HepG2 (cell line): ENCODE measurements at regions not wholly inside any gene's neighbourhood (a gene's known extent, or its start where the extent isn't known, plus 50 kb on each side); places are given as distances from the start of the nearest gene placed in this dataset.

Source experiments
- ATAC-seq: fragments of 200-7000 bp; cut with Tn5 transposase; 3 replicates; pipeline ENCODE4 v1.9.1; 2020; ENCODE audit warnings: mild to moderate bottlenecking, moderate library complexity
- BruUV-seq: library from RNA; stranded (reverse); fragments of 400-500 nt; replicated peaks from 2 replicates; lab custom pipeline; 2021; lab: Mats Ljungman, UMichigan
- CTCF ChIA-PET: fragments of 300-600 bp; formaldehyde crosslinking; extraction: SDS; loops from one replicate; lab custom pipeline; 2021; ENCODE audit warnings: low total read pairs, inconsistent platforms, low intra/inter-chr PET ratio; lab: Yijun Ruan, JAX
- POLR2A ChIA-PET: fragments of 350-600 bp; sonication (Branson Sonifier 250); formaldehyde crosslinking; loops from one replicate; lab custom pipeline; 2020; ENCODE audit warnings: antibody characterized with exemption, inconsistent platforms; lab: Yijun Ruan, JAX
- DNase-seq: peaks from one replicate; pipeline ENCODE4 v3.0.0-alpha.2; 2015; ENCODE audit warnings: low spot score
- FAIRE-seq: peaks from 3 replicates; lab custom pipeline; 2011; peaks lifted over from hg19 to GRCh38; lab: Jason Lieb, UNC
- H2AFZ ChIP-seq: one replicate; pipeline ENCODE4 v1.6.1; 2011; ENCODE audit warnings: low read length, inconsistent platforms
- H3K27ac ChIP-seq: fragments of 300-600 bp; 3 replicates; pipeline ENCODE4 v1.8.0; 2011; ENCODE audit warnings: mixed run types, mild to moderate bottlenecking, mixed read lengths, low read length, inconsistent platforms; ENCODE audit not compliant: insufficient read depth; ENCODE audit errors: extremely low read length
- H3K27me3 ChIP-seq, 2 experiments: fragments of 200-600 bp in 1 of 2; 2 replicates in 1 of 2; 3 replicates in 1 of 2; pipeline versions ENCODE4 v1.6.0 to v1.8.0; 2011; ENCODE audit warnings: low read length in 2 of 2, mild to moderate bottlenecking in 2 of 2, moderate library complexity in 2 of 2, inconsistent platforms in 1 of 2; ENCODE audit not compliant: insufficient read depth in 2 of 2, control insufficient read depth in 1 of 2
- H3K36me3 ChIP-seq, 2 experiments: fragments of 200-600 bp in 1 of 2; replicated peaks in 1 of 2; 2 replicates in 1 of 2; 3 replicates in 1 of 2; pipeline versions ENCODE4 v1.5.1 to v1.8.0; 2011; ENCODE audit warnings: low read length in 2 of 2, inconsistent platforms in 1 of 2; ENCODE audit not compliant: insufficient read depth in 2 of 2, control insufficient read depth in 1 of 2
- H3K4me1 ChIP-seq: 2 replicates; pipeline ENCODE4 v1.5.1; 2012; ENCODE audit warnings: low read length, inconsistent platforms; ENCODE audit not compliant: insufficient read depth
- H3K4me2 ChIP-seq: 2 replicates; pipeline ENCODE4 v1.6.0; 2011; ENCODE audit warnings: low read depth, low read length, inconsistent platforms
- H3K4me3 ChIP-seq, 3 experiments: fragments of 200-600 bp in 1 of 3; sonication (generic), shearing (Covaris generic) in 1 of 3; replicated peaks in 1 of 3; 2 replicates each; pipeline ENCODE4 v1.5.1; 2011 to 2016; ENCODE audit warnings: low read length in 3 of 3, inconsistent platforms in 2 of 3, low read depth in 2 of 3, mild to moderate bottlenecking in 2 of 3, control low read depth in 1 of 3, mixed read lengths in 1 of 3; ENCODE audit not compliant: insufficient read depth in 1 of 3
- H3K79me2 ChIP-seq: one replicate; pipeline ENCODE4 v1.6.1; 2011; ENCODE audit warnings: low read length, inconsistent platforms; ENCODE audit not compliant: insufficient read depth
- H3K9ac ChIP-seq: 2 replicates; pipeline ENCODE4 v1.6.0; 2011; ENCODE audit warnings: mild to moderate bottlenecking, low read depth, low read length, inconsistent platforms; ENCODE audit not compliant: insufficient read depth
- H3K9me3 ChIP-seq: 2 replicates; pipeline ENCODE4 v1.5.1; 2012; ENCODE audit warnings: mild to moderate bottlenecking, low read length
- H4K20me1 ChIP-seq: 2 replicates; pipeline ENCODE4 v1.6.0; 2011; ENCODE audit warnings: inconsistent platforms, mild to moderate bottlenecking, low read length, moderate library complexity; ENCODE audit not compliant: insufficient read depth
- FOXA3 ChIP-seq: IDR thresholded peaks from 2 replicates; pipeline ENCODE4 v1.6.1; 2016; ENCODE audit warnings: missing genetic modification reagents, missing compliant biosample characterization
- GTF2F1 ChIP-seq: fragments of 150-350 bp; IDR thresholded peaks from 2 replicates; pipeline ENCODE4 v1.6.1; 2014; ENCODE audit warnings: low read length
- JDP2 ChIP-seq: sonication (generic); formaldehyde crosslinking; IDR thresholded peaks from 2 replicates; pipeline ENCODE4 v1.8.1; 2022; ENCODE audit warnings: missing genetic modification reagents, borderline replicate concordance
- MAFF ChIP-seq: IDR thresholded peaks from 2 replicates; pipeline ENCODE4 v1.6.1; 2011; ENCODE audit warnings: low read depth, low read length, improper control_type of control experiment
- MTA3 ChIP-seq: sonication (generic); formaldehyde crosslinking; IDR thresholded peaks from 2 replicates; pipeline ENCODE4 v1.4.0; 2020; ENCODE audit warnings: missing genetic modification reagents
- PAX8 ChIP-seq: sonication (generic); formaldehyde crosslinking; IDR thresholded peaks from 2 replicates; pipeline ENCODE4 v1.8.0; 2022; ENCODE audit warnings: mild to moderate bottlenecking, missing genetic modification reagents, borderline replicate concordance
- SP5 ChIP-seq: IDR thresholded peaks from 2 replicates; pipeline ENCODE4 v1.6.1; 2016; ENCODE audit warnings: low read depth, borderline replicate concordance
- SRSF1 ChIP-seq: fragments of 200-400 bp; formaldehyde crosslinking; optimal IDR thresholded peaks from 2 replicates; pipeline ENCODE3; 2017; ENCODE audit warnings: mild to moderate bottlenecking, low read depth, low read length, moderate library complexity
- TFDP1 ChIP-seq: IDR thresholded peaks from 2 replicates; pipeline ENCODE4 v1.6.1; 2016; ENCODE audit warnings: missing compliant biosample characterization, missing genetic modification reagents, borderline replicate concordance
- ZBTB34 ChIP-seq: sonication (generic); formaldehyde crosslinking; IDR thresholded peaks from 2 replicates; pipeline ENCODE4 v1.8.0; 2022; ENCODE audit warnings: mild to moderate bottlenecking, missing genetic modification reagents
- ZNF510 ChIP-seq: sonication (generic); formaldehyde crosslinking; IDR thresholded peaks from 2 replicates; pipeline ENCODE4 v1.4.0; 2020; ENCODE audit warnings: low read depth, mild to moderate bottlenecking, missing genetic modification reagents
- ZNF773 ChIP-seq: sonication (generic); formaldehyde crosslinking; IDR thresholded peaks from 2 replicates; pipeline ENCODE4 v1.4.0; 2020; ENCODE audit warnings: missing genetic modification reagents, borderline replicate concordance
- ZXDC ChIP-seq: sonication (generic); formaldehyde crosslinking; IDR thresholded peaks from 2 replicates; pipeline ENCODE4 v1.5.0; 2020; ENCODE audit warnings: mild to moderate bottlenecking, missing genetic modification reagents
- WGBS: methylation state at CpG from one replicate; pipeline ENCODE4 v1.1.6; 2017; ENCODE audit warnings: low lambda C conversion rate; 5-methylcytosine and 5-hydroxymethylcytosine counted together
- in situ Hi-C: cut with HindIII; loops from 2 replicates; pipeline ENCODE4 v1.10.0; 2017; ENCODE audit warnings: low pct_unique_long_range_greater_than_20kb; ENCODE audit not compliant: extremely low pct_ligation_motif_present
- intact Hi-C: fragments of 100-400 bp; cut with micrococcal nuclease; formaldehyde crosslinking; loops from one replicate; pipeline ENCODE4 v1.10.0; 2022; ENCODE audit not compliant: unreplicated experiment
- TF ChIP-seq, protein P1 (sequence below): IDR thresholded peaks from 2 replicates; pipeline ENCODE4 v1.6.1; 2016; ENCODE audit warnings: low read depth
- TF ChIP-seq, protein P2 (sequence below): sonication (generic); formaldehyde crosslinking; IDR thresholded peaks from 2 replicates; pipeline ENCODE4 v1.5.1; 2020; ENCODE audit warnings: missing genetic modification reagents, mild to moderate bottlenecking, borderline replicate concordance
- TF ChIP-seq, protein P3 (sequence below): sonication (generic); formaldehyde crosslinking; IDR thresholded peaks from 2 replicates; pipeline ENCODE4 v1.4.0; 2020; ENCODE audit warnings: missing genetic modification reagents, mild to moderate bottlenecking, borderline replicate concordance

GRCh38 chr9:87382900-87383299 lies 114.8 kb upstream of the DAPK1 start:
- in situ Hi-C loops = no loop called here
- intact Hi-C loops = no loop called here
- no peak overlapping the region for H3K9ac ChIP-seq
- ATAC-seq (no peak), FAIRE-seq (no peak), DNase-seq (no peak)
- H3K4me1 ChIP-seq = peaks cover 12% of the 10 kb centered on the region
- no peak overlapping the region for H3K4me2 ChIP-seq
- ChIA-PET POLR2A (no interaction called here), CTCF (no interaction called here)
- H4K20me1 ChIP-seq = no peaks in the 10 kb centered on the region
- BruUV-seq = no TSS peak
- no peaks in the 10 kb centered on the region for H3K36me3 ChIP-seq
- H3K9me3 ChIP-seq = no peaks in the 10 kb centered on the region
- no peak overlapping the region for H2AFZ ChIP-seq
- H3K4me3 ChIP-seq = no peak overlapping the region
- WGBS = 67% methylated on average over 9 of the region's 9 CpGs
- H3K27ac ChIP-seq = no peak overlapping the region
- no peaks in the 10 kb centered on the region for H3K79me2 ChIP-seq
- H3K27me3 ChIP-seq = peaks cover 0 to 2% of the 10 kb centered on the region in 2 experiments; a peak in 2 of 5 replicates
- TF ChIP-seq ZNF773 (CRISPR knock-in tag) (no peak), JDP2 (no peak), PAX8 (CRISPR knock-in tag) (no peak), FOXA3 (CRISPR knock-in tag) (no peak), MTA3 (CRISPR knock-in tag) (no peak), SP5 (CRISPR knock-in tag) (no peak), TFDP1 (CRISPR knock-in tag) (no peak), ZXDC (CRISPR knock-in tag) (no peak), ZBTB34 (CRISPR knock-in tag) (no peak), MAFF (no peak), GTF2F1 (no peak), SRSF1 (no peak), ZNF510 (CRISPR knock-in tag) (no peak)
- TF ChIP-seq, protein P1, sequence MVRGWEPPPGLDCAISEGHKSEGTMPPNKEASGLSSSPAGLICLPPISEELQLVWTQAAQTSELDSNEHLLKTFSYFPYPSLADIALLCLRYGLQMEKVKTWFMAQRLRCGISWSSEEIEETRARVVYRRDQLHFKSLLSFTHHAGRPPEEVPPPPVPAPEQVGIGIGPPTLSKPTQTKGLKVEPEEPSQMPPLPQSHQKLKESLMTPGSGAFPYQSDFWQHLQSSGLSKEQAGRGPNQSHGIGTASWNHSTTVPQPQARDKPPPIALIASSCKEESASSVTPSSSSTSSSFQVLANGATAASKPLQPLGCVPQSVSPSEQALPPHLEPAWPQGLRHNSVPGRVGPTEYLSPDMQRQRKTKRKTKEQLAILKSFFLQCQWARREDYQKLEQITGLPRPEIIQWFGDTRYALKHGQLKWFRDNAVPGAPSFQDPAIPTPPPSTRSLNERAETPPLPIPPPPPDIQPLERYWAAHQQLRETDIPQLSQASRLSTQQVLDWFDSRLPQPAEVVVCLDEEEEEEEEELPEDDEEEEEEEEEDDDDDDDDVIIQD (CRISPR knock-in tag) = no peak
- TF ChIP-seq, protein P2, sequence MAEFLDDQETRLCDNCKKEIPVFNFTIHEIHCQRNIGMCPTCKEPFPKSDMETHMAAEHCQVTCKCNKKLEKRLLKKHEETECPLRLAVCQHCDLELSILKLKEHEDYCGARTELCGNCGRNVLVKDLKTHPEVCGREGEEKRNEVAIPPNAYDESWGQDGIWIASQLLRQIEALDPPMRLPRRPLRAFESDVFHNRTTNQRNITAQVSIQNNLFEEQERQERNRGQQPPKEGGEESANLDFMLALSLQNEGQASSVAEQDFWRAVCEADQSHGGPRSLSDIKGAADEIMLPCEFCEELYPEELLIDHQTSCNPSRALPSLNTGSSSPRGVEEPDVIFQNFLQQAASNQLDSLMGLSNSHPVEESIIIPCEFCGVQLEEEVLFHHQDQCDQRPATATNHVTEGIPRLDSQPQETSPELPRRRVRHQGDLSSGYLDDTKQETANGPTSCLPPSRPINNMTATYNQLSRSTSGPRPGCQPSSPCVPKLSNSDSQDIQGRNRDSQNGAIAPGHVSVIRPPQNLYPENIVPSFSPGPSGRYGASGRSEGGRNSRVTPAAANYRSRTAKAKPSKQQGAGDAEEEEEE = no peak
- TF ChIP-seq, protein P3, sequence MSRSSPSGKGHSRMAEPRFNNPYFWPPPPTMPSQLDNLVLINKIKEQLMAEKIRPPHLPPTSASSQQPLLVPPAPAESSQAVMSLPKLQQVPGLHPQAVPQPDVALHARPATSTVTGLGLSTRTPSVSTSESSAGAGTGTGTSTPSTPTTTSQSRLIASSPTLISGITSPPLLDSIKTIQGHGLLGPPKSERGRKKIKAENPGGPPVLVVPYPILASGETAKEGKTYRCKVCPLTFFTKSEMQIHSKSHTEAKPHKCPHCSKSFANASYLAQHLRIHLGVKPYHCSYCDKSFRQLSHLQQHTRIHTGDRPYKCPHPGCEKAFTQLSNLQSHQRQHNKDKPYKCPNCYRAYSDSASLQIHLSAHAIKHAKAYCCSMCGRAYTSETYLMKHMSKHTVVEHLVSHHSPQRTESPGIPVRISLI (CRISPR knock-in tag) = no peak
